ENCODE measurements at regions not wholly inside any gene's neighbourhood (a gene's known extent, or its start where the extent isn't known, plus 50 kb on each side); places are given as distances from the start of the nearest gene placed in this dataset.

- TF ChIP-seq EZH2 (IDR thresholded peaks at IDR 0.05): no peak
- TF ChIP-seq EZH2phosphoT487 (IDR thresholded peaks at IDR 0.05): no peak
- TF ChIP-seq, protein P1, sequence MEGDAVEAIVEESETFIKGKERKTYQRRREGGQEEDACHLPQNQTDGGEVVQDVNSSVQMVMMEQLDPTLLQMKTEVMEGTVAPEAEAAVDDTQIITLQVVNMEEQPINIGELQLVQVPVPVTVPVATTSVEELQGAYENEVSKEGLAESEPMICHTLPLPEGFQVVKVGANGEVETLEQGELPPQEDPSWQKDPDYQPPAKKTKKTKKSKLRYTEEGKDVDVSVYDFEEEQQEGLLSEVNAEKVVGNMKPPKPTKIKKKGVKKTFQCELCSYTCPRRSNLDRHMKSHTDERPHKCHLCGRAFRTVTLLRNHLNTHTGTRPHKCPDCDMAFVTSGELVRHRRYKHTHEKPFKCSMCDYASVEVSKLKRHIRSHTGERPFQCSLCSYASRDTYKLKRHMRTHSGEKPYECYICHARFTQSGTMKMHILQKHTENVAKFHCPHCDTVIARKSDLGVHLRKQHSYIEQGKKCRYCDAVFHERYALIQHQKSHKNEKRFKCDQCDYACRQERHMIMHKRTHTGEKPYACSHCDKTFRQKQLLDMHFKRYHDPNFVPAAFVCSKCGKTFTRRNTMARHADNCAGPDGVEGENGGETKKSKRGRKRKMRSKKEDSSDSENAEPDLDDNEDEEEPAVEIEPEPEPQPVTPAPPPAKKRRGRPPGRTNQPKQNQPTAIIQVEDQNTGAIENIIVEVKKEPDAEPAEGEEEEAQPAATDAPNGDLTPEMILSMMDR (IDR thresholded peaks at IDR 0.05): no peak
- Histone ChIP-seq H3F3A (ENCODE audit: low read depth) (peaks cover 18% of the 10 kb centered on the region), H3K9me3 (ENCODE audit: low read depth) (no peaks in the 10 kb centered on the region), H3K9ac (no peak overlapping the region), H4K20me1 (ENCODE audit: low read depth) (no peaks in the 10 kb centered on the region), H3K27ac (no peak overlapping the region), H3K79me2 (ENCODE audit: low read depth) (no peaks in the 10 kb centered on the region), H3K27me3 (no peaks in the 10 kb centered on the region), H2AFZ (replicated peaks) (peak overlapping the region; percentile 3), H3K4me3 (no peak overlapping the region), H3K36me3 (no peaks in the 10 kb centered on the region), H3K4me1 (peaks cover 19% of the 10 kb centered on the region), H3K4me2 (no peak overlapping the region)
- H3K27me3 Mint-ChIP-seq (ENCODE audit: insufficient read depth, low read depth): peaks cover 3% of the 10 kb centered on the region
- peak; percentile 21 for DNase-seq (ENCODE audit: low spot score)
- no peak overlapping the region for H3K4me3 Mint-ChIP-seq
- peaks cover 6% of the 10 kb centered on the region for H3K9me3 Mint-ChIP-seq
- no peak overlapping the region for H3K27ac Mint-ChIP-seq
- peaks cover 13% of the 10 kb centered on the region for H3K4me1 Mint-ChIP-seq
- H3K36me3 Mint-ChIP-seq: no peaks in the 10 kb centered on the region
These were observed 137.2 kb upstream of the TAF11L2 start for GRCh38 chr5:17360879-17361278.

DNA sequence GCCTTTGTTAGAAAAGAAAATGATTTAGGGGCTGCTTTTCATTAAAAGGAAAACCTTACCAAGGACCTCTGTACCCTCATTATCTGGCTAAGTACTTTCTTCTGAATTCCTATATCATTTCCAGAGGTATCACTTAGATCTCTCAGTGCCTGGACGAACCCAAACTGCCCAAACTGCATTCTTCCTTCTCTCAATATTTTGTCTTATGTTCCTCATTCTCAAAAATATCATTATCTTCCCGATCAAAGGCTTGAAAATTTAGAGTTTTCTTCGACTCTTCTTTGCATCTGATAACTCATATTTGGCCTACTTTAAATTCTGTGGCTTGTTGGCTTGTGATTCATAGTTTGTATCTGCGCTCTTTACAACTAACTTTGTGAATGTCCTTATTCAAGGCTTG lies 136.7 kb upstream of the TAF11L2 start:
- Histone ChIP-seq H3K27ac (no peak overlapping the region), H3F3A (ENCODE audit: low read depth) (peaks cover 20% of the 10 kb centered on the region), H3K79me2 (ENCODE audit: low read depth) (no peaks in the 10 kb centered on the region), H3K9ac (no peak overlapping the region), H2AFZ (replicated peaks) (peak overlapping the region; percentile 3), H3K36me3 (no peaks in the 10 kb centered on the region), H3K4me3 (no peak overlapping the region), H3K9me3 (ENCODE audit: low read depth) (no peaks in the 10 kb centered on the region), H3K4me2 (no peak overlapping the region), H4K20me1 (ENCODE audit: low read depth) (no peaks in the 10 kb centered on the region), H3K27me3 (no peaks in the 10 kb centered on the region), H3K4me1 (peaks cover 21% of the 10 kb centered on the region)
- peaks cover 6% of the 10 kb centered on the region for H3K9me3 Mint-ChIP-seq
- peaks cover 3% of the 10 kb centered on the region for H3K27me3 Mint-ChIP-seq (ENCODE audit: insufficient read depth, low read depth)
- no peaks in the 10 kb centered on the region for H3K36me3 Mint-ChIP-seq
- H3K4me1 Mint-ChIP-seq: peaks cover 16% of the 10 kb centered on the region
- no peak overlapping the region for H3K4me3 Mint-ChIP-seq
- TF ChIP-seq, protein P1 (IDR thresholded peaks at IDR 0.05): no peak
- TF ChIP-seq EZH2phosphoT487 (IDR thresholded peaks at IDR 0.05) (no peak), EZH2 (IDR thresholded peaks at IDR 0.05) (no peak)
- no peak for DNase-seq (ENCODE audit: low spot score)
- H3K27ac Mint-ChIP-seq: no peak overlapping the region

DNA sequence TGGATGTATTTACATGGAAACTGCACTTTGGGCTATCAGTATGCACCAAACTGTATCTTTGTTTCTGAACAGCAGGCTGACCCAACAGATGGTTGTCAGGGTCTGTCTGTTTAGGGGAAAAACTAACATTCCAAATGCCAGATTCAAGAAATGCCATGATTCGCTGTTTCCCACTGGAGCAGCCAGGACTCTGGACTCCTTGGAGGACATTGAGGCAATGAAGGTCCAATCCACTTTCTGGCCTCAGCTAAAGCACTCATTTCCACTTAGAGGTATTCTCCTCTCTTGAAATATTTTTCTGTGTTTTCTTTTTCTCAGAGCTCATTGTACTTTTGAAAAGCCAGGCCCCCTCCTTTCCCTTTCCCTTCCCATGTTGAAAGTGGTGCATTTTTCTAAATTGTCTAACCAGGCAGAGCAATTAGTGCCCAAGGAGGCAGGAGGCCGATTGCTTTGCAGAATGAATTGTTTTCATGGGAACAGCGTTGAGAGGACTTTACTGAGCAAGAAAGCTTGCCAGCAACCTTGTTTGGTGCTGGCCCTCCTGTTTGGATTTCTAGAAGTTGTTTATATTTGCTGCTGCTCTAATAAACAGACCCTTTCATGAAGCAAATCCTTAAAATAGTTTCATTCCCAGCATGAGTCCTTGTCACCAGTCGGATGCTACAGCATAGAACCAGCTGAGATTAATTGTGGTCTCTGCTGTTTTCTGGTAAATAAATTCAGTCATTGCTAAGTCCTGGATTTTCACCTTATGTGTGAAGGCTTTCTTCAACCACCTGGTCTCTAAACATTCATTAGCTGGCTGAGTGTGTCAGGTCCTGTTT lies 132.8 kb upstream of the TAF11L2 start:
- TF ChIP-seq EZH2 (IDR thresholded peaks at IDR 0.05) (no peak), EZH2phosphoT487 (IDR thresholded peaks at IDR 0.05) (no peak)
- TF ChIP-seq, protein P1 (IDR thresholded peaks at IDR 0.05): no peak
- Histone ChIP-seq H3K4me2 (peak overlapping the region; percentile 46), H3F3A (ENCODE audit: low read depth) (peaks cover 20% of the 10 kb centered on the region), H3K4me1 (peaks cover 34% of the 10 kb centered on the region), H3K9me3 (ENCODE audit: low read depth) (no peaks in the 10 kb centered on the region), H3K36me3 (no peaks in the 10 kb centered on the region), H3K79me2 (ENCODE audit: low read depth) (no peaks in the 10 kb centered on the region), H2AFZ (replicated peaks) (peak overlapping the region; percentile 70), H3K27me3 (no peaks in the 10 kb centered on the region), H3K9ac (no peak overlapping the region), H3K4me3 (no peak overlapping the region), H3K27ac (peak overlapping the region; percentile 86), H4K20me1 (ENCODE audit: low read depth) (no peaks in the 10 kb centered on the region)
- Mint-ChIP-seq H3K4me3 (no peak overlapping the region), H3K27ac (no peak overlapping the region), H3K36me3 (no peaks in the 10 kb centered on the region), H3K27me3 (ENCODE audit: insufficient read depth, low read depth) (peaks cover 3% of the 10 kb centered on the region), H3K4me1 (peaks cover 28% of the 10 kb centered on the region), H3K9me3 (no peaks in the 10 kb centered on the region)
- peak; percentile 43 for DNase-seq (ENCODE audit: low spot score)
